PC-3 (cell line): ENCODE measurements at regions not wholly inside any gene's neighbourhood (a gene's known extent, or its start where the extent isn't known, plus 50 kb on each side); places are given as distances from the start of the nearest gene placed in this dataset.

ENCODE experiments used
- ATAC-seq: fragments of 200-7000 bp; cut with Tn5 transposase; 2 replicates; pipeline ENCODE4 v1.9.1; 2020; ENCODE audit warnings: mild to moderate bottlenecking, moderate library complexity
- BruUV-seq: library from RNA; stranded (reverse); fragments of 400-500 nt; replicated peaks from 2 replicates; lab custom pipeline; 2021; lab: Mats Ljungman, UMichigan
- CTCF ChIA-PET: fragments of 300-600 bp; sonication (Branson Sonifier 250); formaldehyde crosslinking; loops from one replicate; lab custom pipeline; 2022; ENCODE audit warnings: antibody characterized with exemption; lab: Charles Lee
- POLR2A ChIA-PET: fragments of 300-600 bp; sonication (Branson Sonifier 250); formaldehyde crosslinking; loops from one replicate; lab custom pipeline; 2022; ENCODE audit warnings: antibody characterized with exemption; ENCODE audit not compliant: unreplicated experiment; lab: Charles Lee
- DNase-seq: peaks from one replicate; pipeline ENCODE4 v3.0.0-alpha.2; 2015
- H2AFZ ChIP-seq: fragments of 300-600 bp; sonication (generic); 2 replicates; pipeline ENCODE4 v1.6.0; 2016; ENCODE audit warnings: antibody characterized with exemption, low read length
- H3F3A ChIP-seq: fragments of 300-600 bp; sonication (generic); one replicate; pipeline ENCODE4 v1.6.0; 2017; ENCODE audit warnings: antibody characterized with exemption, low read length, control low read depth, mild to moderate bottlenecking; ENCODE audit not compliant: unreplicated experiment
- H3K27ac ChIP-seq: fragments of 300-600 bp; sonication (generic); 2 replicates; pipeline ENCODE4 v1.5.1; 2016; ENCODE audit warnings: mild to moderate bottlenecking, low read length
- H3K27me3 ChIP-seq: fragments of 300-600 bp; sonication (generic); 2 replicates; pipeline ENCODE4 v1.6.1; 2016; ENCODE audit warnings: low read length, mixed read lengths
- H3K36me3 ChIP-seq: fragments of 300-600 bp; sonication (generic); 2 replicates; pipeline ENCODE4 v1.6.1; 2016; ENCODE audit warnings: low read depth, mixed run types, low read length, mixed read lengths
- H3K4me1 ChIP-seq: fragments of 300-600 bp; sonication (generic); 2 replicates; pipeline ENCODE4 v1.5.1; 2016; ENCODE audit warnings: low read length; ENCODE audit not compliant: insufficient read depth
- H3K4me2 ChIP-seq: fragments of 300-600 bp; sonication (generic); 2 replicates; pipeline ENCODE4 v1.6.0; 2016; ENCODE audit warnings: low read length
- H3K4me3 ChIP-seq: fragments of 300-600 bp; sonication (generic); 2 replicates; pipeline ENCODE4 v1.5.1; 2016; ENCODE audit warnings: mild to moderate bottlenecking, low read length, mixed read lengths
- H3K79me2 ChIP-seq: fragments of 300-600 bp; sonication (generic); 2 replicates; pipeline ENCODE4 v1.6.1; 2017; ENCODE audit warnings: low read length, mixed read lengths
- H3K9ac ChIP-seq: fragments of 300-600 bp; sonication (generic); 2 replicates; pipeline ENCODE4 v1.6.0; 2016; ENCODE audit warnings: mild to moderate bottlenecking, low read length
- H3K9me2 ChIP-seq: fragments of 300-600 bp; sonication (generic); replicated peaks from 2 replicates; pipeline ENCODE4 v1.6.1; 2016; ENCODE audit warnings: mixed run types, low read length, mixed read lengths
- H3K9me3 ChIP-seq: fragments of 300-600 bp; sonication (generic); 2 replicates; pipeline ENCODE4 v1.6.1; 2016; ENCODE audit warnings: low read length, mixed read lengths
- H4K20me1 ChIP-seq: fragments of 300-600 bp; sonication (generic); 2 replicates; pipeline ENCODE4 v1.6.1; 2016; ENCODE audit warnings: low read length, mixed read lengths
- CTCF ChIP-seq: fragments of 300-600 bp; sonication (generic); conservative IDR thresholded peaks from 2 replicates; pipeline ENCODE4 v1.5.1; 2017; ENCODE audit warnings: antibody characterized with exemption, low read depth, mild to moderate bottlenecking, low read length
- EZH2 ChIP-seq: fragments of 300-600 bp; sonication (generic); IDR thresholded peaks from one replicate; pipeline ENCODE4 v1.6.1; 2017; ENCODE audit warnings: antibody characterized with exemption, mild to moderate bottlenecking, low read length; ENCODE audit not compliant: unreplicated experiment
- EZH2phosphoT487 ChIP-seq: fragments of 300-600 bp; sonication (generic); IDR thresholded peaks from 2 replicates; pipeline ENCODE4 v1.6.1; 2018; ENCODE audit warnings: mild to moderate bottlenecking, antibody characterized with exemption, low read length, borderline replicate concordance
- intact Hi-C: fragments of 100-400 bp; cut with micrococcal nuclease; formaldehyde crosslinking; loops from 2 replicates; pipeline ENCODE4 v1.9.0; 2023

GRCh38 chr14:86722612-86723253 lies 1192.8 kb downstream of the FLRT2 start:
- H3K9ac ChIP-seq, result no peak overlapping the region
- no peaks in the 10 kb centered on the region for H3K36me3 ChIP-seq
- H3K79me2 ChIP-seq, result no peaks in the 10 kb centered on the region
- ChIA-PET POLR2A (no interaction called here), CTCF (no interaction called here)
- no TSS peak for BruUV-seq
- no peak overlapping the region for H3K27ac ChIP-seq
- no peak for DNase-seq
- H3K4me1 ChIP-seq, result no peaks in the 10 kb centered on the region
- no peaks in the 10 kb centered on the region; the same call in 1 of the 2 replicates for H3K9me3 ChIP-seq
- TF ChIP-seq CTCF, result no peak
- no peak for TF ChIP-seq EZH2phosphoT487
- no peak for TF ChIP-seq EZH2
- H4K20me1 ChIP-seq, result no peaks in the 10 kb centered on the region
- H3K27me3 ChIP-seq, result no peaks in the 10 kb centered on the region
- no peak for ATAC-seq
- no peaks in the 10 kb centered on the region for H3F3A ChIP-seq
- no peak overlapping the region for H3K4me3 ChIP-seq
- no peak overlapping the region for H3K4me2 ChIP-seq
- no peak overlapping the region for H2AFZ ChIP-seq
- no peaks in the 10 kb centered on the region for H3K9me2 ChIP-seq
- intact Hi-C loops, result no loop called here

GRCh38 chr14:86714575-86714974 lies 1184.6 kb downstream of the FLRT2 start:
- DNase-seq (no peak), ATAC-seq (no peak)
- ChIA-PET CTCF (no interaction called here), POLR2A (no interaction called here)
- intact Hi-C loops, result no loop called here
- BruUV-seq, result no TSS peak
- Histone ChIP-seq H3K4me3 (no peak overlapping the region), H3K9me2 (no peaks in the 10 kb centered on the region), H3K27ac (no peak overlapping the region), H3K9me3 (peaks cover 11% of the 10 kb centered on the region; the same call in 1 of the 2 replicates), H3K4me1 (no peaks in the 10 kb centered on the region), H3K79me2 (no peaks in the 10 kb centered on the region), H3K4me2 (no peak overlapping the region), H2AFZ (no peak overlapping the region), H4K20me1 (no peaks in the 10 kb centered on the region), H3F3A (no peaks in the 10 kb centered on the region), H3K36me3 (no peaks in the 10 kb centered on the region), H3K27me3 (no peaks in the 10 kb centered on the region), H3K9ac (no peak overlapping the region)
- TF ChIP-seq EZH2, result no peak
- no peak for TF ChIP-seq CTCF
- TF ChIP-seq EZH2phosphoT487, result no peak

GRCh38 chr14:86714153-86714552 lies 1184.2 kb downstream of the FLRT2 start:
- ATAC-seq (no peak), DNase-seq (no peak)
- intact Hi-C loops, result no loop called here
- Histone ChIP-seq H3K36me3 (no peaks in the 10 kb centered on the region), H3K9me3 (peaks cover 11% of the 10 kb centered on the region; the same call in 1 of the 2 replicates), H3K9me2 (no peaks in the 10 kb centered on the region), H3K27me3 (no peaks in the 10 kb centered on the region), H3K79me2 (no peaks in the 10 kb centered on the region), H3F3A (no peaks in the 10 kb centered on the region), H3K27ac (no peak overlapping the region), H4K20me1 (no peaks in the 10 kb centered on the region), H3K4me3 (no peak overlapping the region), H3K4me1 (no peaks in the 10 kb centered on the region), H3K9ac (no peak overlapping the region), H2AFZ (no peak overlapping the region), H3K4me2 (no peak overlapping the region)
- no TSS peak for BruUV-seq
- TF ChIP-seq EZH2phosphoT487 (no peak), CTCF (no peak), EZH2 (no peak)
- ChIA-PET CTCF (no interaction called here), POLR2A (no interaction called here)
